Astrocyte (in vitro differentiated cells and primary cell): ENCODE measurements at regions not wholly inside any gene's neighbourhood (a gene's known extent, or its start where the extent isn't known, plus 50 kb on each side); places are given as distances from the start of the nearest gene placed in this dataset.

Source experiments
- DNase-seq: peaks from one replicate; pipeline ENCODE4 v3.0.0-alpha.2; 2010; ENCODE audit warnings: low read depth
- FAIRE-seq: peaks from 2 replicates; lab custom pipeline; 2011; peaks lifted over from hg19 to GRCh38; lab: Jason Lieb, UNC
- H2AFZ ChIP-seq: 2 replicates; pipeline ENCODE4 v1.6.0; 2012; ENCODE audit warnings: low read depth, low read length, inconsistent platforms
- H3K27ac ChIP-seq: 2 replicates; pipeline ENCODE4 v1.5.1; 2011; ENCODE audit warnings: low read depth, low read length, inconsistent platforms
- H3K27me3 ChIP-seq: 2 replicates; pipeline ENCODE4 v1.6.0; 2011; ENCODE audit warnings: low read length, inconsistent platforms; ENCODE audit not compliant: insufficient read depth
- H3K36me3 ChIP-seq: 2 replicates; pipeline ENCODE4 v1.5.1; 2011; ENCODE audit warnings: low read length, inconsistent platforms; ENCODE audit not compliant: insufficient read depth
- H3K4me1 ChIP-seq: 2 replicates; pipeline ENCODE4 v1.5.1; 2011; ENCODE audit warnings: low read length, inconsistent platforms; ENCODE audit not compliant: insufficient read depth
- H3K4me2 ChIP-seq: 2 replicates; pipeline ENCODE4 v1.6.0; 2012; ENCODE audit warnings: low read length, inconsistent platforms
- H3K4me3 ChIP-seq: 2 replicates; pipeline ENCODE4 v1.5.1; 2011; ENCODE audit warnings: low read depth, mild to moderate bottlenecking, low read length, inconsistent platforms; ENCODE audit not compliant: insufficient read depth
- H3K79me2 ChIP-seq: 2 replicates; pipeline ENCODE4 v1.6.0; 2012; ENCODE audit warnings: mild to moderate bottlenecking, low read length, inconsistent platforms; ENCODE audit not compliant: insufficient read depth
- H3K9ac ChIP-seq: 2 replicates; pipeline ENCODE4 v1.6.0; 2012; ENCODE audit warnings: mild to moderate bottlenecking, low read length, inconsistent platforms
- H3K9me3 ChIP-seq: 2 replicates; pipeline ENCODE4 v1.5.1; 2012; ENCODE audit warnings: low read depth, mild to moderate bottlenecking, low read length, inconsistent platforms; ENCODE audit not compliant: insufficient read depth
- H4K20me1 ChIP-seq: 2 replicates; pipeline ENCODE4 v1.6.0; 2012; ENCODE audit warnings: low read length, inconsistent platforms; ENCODE audit not compliant: insufficient read depth
- H3K27ac Mint-ChIP-seq: one replicate; pipeline ENCODE4 v1.8.0; 2021; ENCODE audit warnings: mild to moderate bottlenecking, mixed read lengths; ENCODE audit not compliant: unreplicated experiment
- H3K27me3 Mint-ChIP-seq: one replicate; pipeline ENCODE4 v1.8.0; 2021; ENCODE audit warnings: low read depth, mixed read lengths; ENCODE audit not compliant: unreplicated experiment
- H3K36me3 Mint-ChIP-seq: one replicate; pipeline ENCODE4 v1.8.0; 2021; ENCODE audit warnings: low read depth, mixed read lengths; ENCODE audit not compliant: unreplicated experiment
- H3K4me1 Mint-ChIP-seq: one replicate; pipeline ENCODE4 v1.8.0; 2021; ENCODE audit warnings: low read depth, mixed read lengths; ENCODE audit not compliant: unreplicated experiment
- H3K4me3 Mint-ChIP-seq: one replicate; pipeline ENCODE4 v1.8.0; 2021; ENCODE audit warnings: mild to moderate bottlenecking, moderate library complexity, mixed read lengths; ENCODE audit not compliant: unreplicated experiment
- H3K9me3 Mint-ChIP-seq: one replicate; pipeline ENCODE4 v1.8.0; 2021; ENCODE audit warnings: mild to moderate bottlenecking, mixed read lengths; ENCODE audit not compliant: unreplicated experiment
- CTCF ChIP-seq: IDR thresholded peaks from 2 replicates; pipeline ENCODE4 v1.5.1; 2011; ENCODE audit warnings: low read depth, mild to moderate bottlenecking, inconsistent platforms, low read length, moderate library complexity; ENCODE audit not compliant: insufficient read depth
- EZH2 ChIP-seq: IDR thresholded peaks from 2 replicates; pipeline ENCODE4 v1.6.1; 2012; ENCODE audit warnings: mild to moderate bottlenecking, low read length, inconsistent platforms; ENCODE audit not compliant: insufficient read depth

GRCh38 chr5:53323943-53324642 lies 156.3 kb upstream of the FST start:
- Histone ChIP-seq H3K9me3 (no peaks in the 10 kb centered on the region), H2AFZ (no peak overlapping the region), H3K9ac (no peak overlapping the region), H3K4me1 (no peaks in the 10 kb centered on the region), H3K4me3 (no peak overlapping the region), H4K20me1 (no peaks in the 10 kb centered on the region), H3K27me3 (no peaks in the 10 kb centered on the region), H3K4me2 (peak overlapping the region; percentile 16), H3K36me3 (no peaks in the 10 kb centered on the region), H3K79me2 (no peaks in the 10 kb centered on the region), H3K27ac (no peak overlapping the region)
- no peaks in the 10 kb centered on the region for H3K9me3 Mint-ChIP-seq
- H3K4me3 Mint-ChIP-seq: no peak overlapping the region
- peaks cover 24% of the 10 kb centered on the region for H3K4me1 Mint-ChIP-seq
- no peaks in the 10 kb centered on the region for H3K36me3 Mint-ChIP-seq
- no peak overlapping the region for H3K27ac Mint-ChIP-seq
- peak; percentile 26 for DNase-seq
- FAIRE-seq: peak; percentile 83
- no peak for TF ChIP-seq CTCF
- no peak for TF ChIP-seq EZH2
- H3K27me3 Mint-ChIP-seq: no peaks in the 10 kb centered on the region

- no peaks in the 10 kb centered on the region for H3K36me3 ChIP-seq
- no peaks in the 10 kb centered on the region for H3K79me2 ChIP-seq
- H4K20me1 ChIP-seq: no peaks in the 10 kb centered on the region
- H3K4me2 ChIP-seq: no peak overlapping the region
- H3K4me3 Mint-ChIP-seq: no peak overlapping the region
- DNase-seq: no peak
- H3K27ac Mint-ChIP-seq: no peak overlapping the region
- H3K27me3 ChIP-seq: no peaks in the 10 kb centered on the region
- FAIRE-seq: no peak
- TF ChIP-seq EZH2: no peak
- TF ChIP-seq CTCF: no peak
- H3K27me3 Mint-ChIP-seq: no peaks in the 10 kb centered on the region
- no peak overlapping the region for H3K27ac ChIP-seq
- H3K4me3 ChIP-seq: no peak overlapping the region
- no peaks in the 10 kb centered on the region for H3K36me3 Mint-ChIP-seq
- no peaks in the 10 kb centered on the region for H3K4me1 ChIP-seq
- H3K9ac ChIP-seq: no peak overlapping the region
- H3K9me3 ChIP-seq: no peaks in the 10 kb centered on the region
- H3K9me3 Mint-ChIP-seq: no peaks in the 10 kb centered on the region
- peaks cover 29% of the 10 kb centered on the region for H3K4me1 Mint-ChIP-seq
- H2AFZ ChIP-seq: no peak overlapping the region
These were observed 153.8 kb upstream of the FST start for GRCh38 chr5:53326424-53327153.
